Upper lobe of left lung (tissue), 6 donors: ENCODE measurements at regions not wholly inside any gene's neighbourhood (a gene's known extent, or its start where the extent isn't known, plus 50 kb on each side); places are given as distances from the start of the nearest gene placed in this dataset.

Source experiments
- ATAC-seq, 2 donors: fragments of 200-7000 bp; cut with Tn5 transposase; one replicate each; pipeline ENCODE4 v1.9.1; 2022; ENCODE audit warnings: mild to moderate bottlenecking in 2 of 2, moderate library complexity in 2 of 2; ENCODE audit not compliant: low FRiP score in 2 of 2
- DNase-seq, 2 donors: peaks; one replicate each; pipeline ENCODE4 v3.0.0-alpha.2; 2019 to 2020
- H3K27ac ChIP-seq, 4 donors: fragments of 200-600 bp; sonication (generic); one replicate each; pipeline ENCODE4 v1.5.1; 2016 to 2019
- H3K27me3 ChIP-seq, 4 donors: fragments of 200-600 bp; sonication (generic); one replicate each; pipeline ENCODE4 v1.5.1; 2017 to 2019
- H3K36me3 ChIP-seq, 4 donors: fragments of 200-600 bp; sonication (generic); one replicate each; pipeline ENCODE4 v1.5.1; 2016 to 2019
- H3K4me1 ChIP-seq, 4 donors: fragments of 200-600 bp; sonication (generic); one replicate each; pipeline ENCODE4 v1.5.1; 2018 to 2019
- H3K4me3 ChIP-seq, 4 donors: fragments of 200-600 bp; sonication (generic); one replicate each; pipeline ENCODE4 v1.5.1; 2017 to 2019; ENCODE audit warnings: mild to moderate bottlenecking in 2 of 4, moderate library complexity in 1 of 4
- H3K9me3 ChIP-seq, 4 donors: fragments of 200-600 bp; sonication (generic); one replicate each; pipeline ENCODE4 v1.5.1; 2018 to 2019
- EP300 ChIP-seq, 4 donors: sonication (generic); formaldehyde crosslinking; IDR thresholded peaks; one replicate each; pipeline ENCODE4 v1.5.1; 2017; ENCODE audit warnings: antibody characterized with exemption in 4 of 4, control low read depth in 2 of 4
- POLR2A ChIP-seq, 4 donors: fragments of 450-650 bp; IDR thresholded peaks; one replicate each; pipeline ENCODE4 v1.5.1; 2016 to 2017; ENCODE audit warnings: antibody characterized with exemption in 4 of 4, mild to moderate bottlenecking in 2 of 4
- POLR2AphosphoS5 ChIP-seq, 2 donors: sonication (generic); formaldehyde crosslinking; IDR thresholded peaks; one replicate each; pipeline ENCODE4 v1.5.1; 2017; ENCODE audit warnings: antibody characterized with exemption in 2 of 2
- WGBS, 2 donors: methylation state at CpG; one replicate each; pipeline ENCODE4 v1.1.5; 2017 to 2018; 5-methylcytosine and 5-hydroxymethylcytosine counted together
- TF ChIP-seq, protein P1 (sequence below), 6 experiments: fragments of 450-650 bp in 4 of 6; fragments of 200-600 bp in 2 of 6; sonication (generic) in 2 of 6; IDR thresholded peaks; one replicate each; pipeline ENCODE4 v1.5.1; 2016 to 2019; ENCODE audit warnings: antibody characterized with exemption in 6 of 6
- donor health status: DM: no; HTN: no; CAD: no; lungs with moderate emphysema.
- donor health status: DM: no; HTN: yes; CAD: no; lungs with severe emphysema.

DNA sequence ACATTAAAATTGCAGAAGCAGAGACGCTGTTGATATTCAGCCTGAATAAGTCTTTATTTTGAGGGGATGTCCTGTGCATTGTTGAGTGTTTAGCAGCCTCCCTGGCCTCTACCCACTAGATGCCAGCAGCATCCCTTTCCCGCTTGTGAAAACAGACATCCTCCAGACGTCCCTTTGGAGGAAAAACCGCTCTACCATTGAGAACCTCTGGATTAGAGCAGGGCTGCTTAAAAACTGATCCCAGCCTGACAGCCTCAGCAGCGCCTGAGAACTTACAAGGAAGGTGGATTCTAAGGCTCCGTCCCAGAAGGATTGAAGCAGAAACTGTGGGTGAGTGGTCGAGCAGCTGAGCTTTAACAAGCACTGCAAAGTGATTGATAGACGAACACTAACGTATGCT is 349.7 kb downstream of the CYRIA start:
- ATAC-seq: no peak
- 75 to 82% methylated on average over 9 of the region's 9 CpGs for WGBS, 2 donors
- TF ChIP-seq POLR2A (IDR thresholded peaks at IDR 0.05): no peak
- TF ChIP-seq, protein P1, sequence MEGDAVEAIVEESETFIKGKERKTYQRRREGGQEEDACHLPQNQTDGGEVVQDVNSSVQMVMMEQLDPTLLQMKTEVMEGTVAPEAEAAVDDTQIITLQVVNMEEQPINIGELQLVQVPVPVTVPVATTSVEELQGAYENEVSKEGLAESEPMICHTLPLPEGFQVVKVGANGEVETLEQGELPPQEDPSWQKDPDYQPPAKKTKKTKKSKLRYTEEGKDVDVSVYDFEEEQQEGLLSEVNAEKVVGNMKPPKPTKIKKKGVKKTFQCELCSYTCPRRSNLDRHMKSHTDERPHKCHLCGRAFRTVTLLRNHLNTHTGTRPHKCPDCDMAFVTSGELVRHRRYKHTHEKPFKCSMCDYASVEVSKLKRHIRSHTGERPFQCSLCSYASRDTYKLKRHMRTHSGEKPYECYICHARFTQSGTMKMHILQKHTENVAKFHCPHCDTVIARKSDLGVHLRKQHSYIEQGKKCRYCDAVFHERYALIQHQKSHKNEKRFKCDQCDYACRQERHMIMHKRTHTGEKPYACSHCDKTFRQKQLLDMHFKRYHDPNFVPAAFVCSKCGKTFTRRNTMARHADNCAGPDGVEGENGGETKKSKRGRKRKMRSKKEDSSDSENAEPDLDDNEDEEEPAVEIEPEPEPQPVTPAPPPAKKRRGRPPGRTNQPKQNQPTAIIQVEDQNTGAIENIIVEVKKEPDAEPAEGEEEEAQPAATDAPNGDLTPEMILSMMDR (IDR thresholded peaks at IDR 0.05): no peak
- no peak for TF ChIP-seq POLR2AphosphoS5 (IDR thresholded peaks at IDR 0.05)
- no peak for TF ChIP-seq EP300 (IDR thresholded peaks at IDR 0.05)
- DNase-seq: no peak
- Histone ChIP-seq H3K36me3 (no peaks in the 10 kb centered on the region), H3K4me1 (no peaks in the 10 kb centered on the region), H3K4me3 (no peak overlapping the region), H3K27ac (no peak overlapping the region), H3K27me3 (no peaks in the 10 kb centered on the region), H3K9me3 (no peaks in the 10 kb centered on the region)

GRCh38 chr2:16315458-16315835 is 350.2 kb downstream of the CYRIA start:
- no peak for ATAC-seq
- TF ChIP-seq POLR2AphosphoS5 (IDR thresholded peaks at IDR 0.05): no peak
- TF ChIP-seq, protein P1 (IDR thresholded peaks at IDR 0.05): no peak
- no peak for TF ChIP-seq POLR2A (IDR thresholded peaks at IDR 0.05)
- TF ChIP-seq EP300 (IDR thresholded peaks at IDR 0.05): no peak

GRCh38 chr2:16314691-16315457 is 350.8 kb downstream of the CYRIA start:
- no peaks in the 10 kb centered on the region for H3K4me1 ChIP-seq
- H3K36me3 ChIP-seq: no peaks in the 10 kb centered on the region
- WGBS, 2 donors: 81% methylated on average over 8 of the region's 8 CpGs
- ATAC-seq: no peak
- no peaks in the 10 kb centered on the region for H3K27me3 ChIP-seq
- H3K4me3 ChIP-seq: no peak overlapping the region
- no peaks in the 10 kb centered on the region for H3K9me3 ChIP-seq
- no peak for DNase-seq
- TF ChIP-seq POLR2A (IDR thresholded peaks at IDR 0.05): no peak
- TF ChIP-seq, protein P1 (IDR thresholded peaks at IDR 0.05): no peak
- TF ChIP-seq EP300 (IDR thresholded peaks at IDR 0.05): no peak
- TF ChIP-seq POLR2AphosphoS5 (IDR thresholded peaks at IDR 0.05): no peak
- H3K27ac ChIP-seq: no peak overlapping the region

More at GRCh38 chr2:16315458-16315835, 350.2 kb downstream of the CYRIA start:
- Histone ChIP-seq H3K27me3 (no peaks in the 10 kb centered on the region), H3K27ac (no peak overlapping the region), H3K4me3 (no peak overlapping the region), H3K4me1 (no peaks in the 10 kb centered on the region), H3K9me3 (no peaks in the 10 kb centered on the region), H3K36me3 (no peaks in the 10 kb centered on the region)
- DNase-seq: no peak
- WGBS, 2 donors: 70 to 72% methylated on average over 5 of the region's 5 CpGs

DNA sequence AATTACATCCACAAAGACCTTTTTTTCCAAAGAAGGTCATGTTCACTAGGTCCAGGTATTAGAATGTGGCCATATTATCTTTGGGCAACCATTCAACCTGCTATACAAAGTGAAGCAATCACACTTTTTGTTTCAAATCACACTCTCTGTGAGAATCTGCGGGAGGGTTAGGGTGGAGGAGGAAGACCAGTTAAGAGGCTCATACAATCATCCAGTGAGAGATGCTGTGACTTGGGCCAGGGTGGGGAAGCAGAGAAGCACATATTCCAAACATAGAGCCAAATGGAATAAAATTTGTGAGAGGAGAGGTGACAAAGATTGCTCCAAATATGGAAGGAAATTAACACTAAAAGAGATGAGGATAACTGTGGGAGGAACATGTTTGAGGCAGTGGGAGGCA is 351.6 kb downstream of the CYRIA start:
- TF ChIP-seq, protein P1 (IDR thresholded peaks at IDR 0.05): no peak
- TF ChIP-seq POLR2A (IDR thresholded peaks at IDR 0.05) (no peak), EP300 (IDR thresholded peaks at IDR 0.05) (no peak), POLR2AphosphoS5 (IDR thresholded peaks at IDR 0.05) (no peak)
- ATAC-seq (no peak), DNase-seq (no peak)
- Histone ChIP-seq H3K9me3 (no peaks in the 10 kb centered on the region), H3K36me3 (no peaks in the 10 kb centered on the region), H3K27me3 (no peaks in the 10 kb centered on the region), H3K4me3 (no peak overlapping the region), H3K4me1 (no peaks in the 10 kb centered on the region), H3K27ac (no peak overlapping the region)
- WGBS, 2 donors: 92 to 95% methylated on average over 1 of the region's 1 CpG
